ENCODE measurements at regions not wholly inside any gene's neighbourhood (a gene's known extent, or its start where the extent isn't known, plus 50 kb on each side); places are given as distances from the start of the nearest gene placed in this dataset.

- no peak for DNase-seq (ENCODE audit: extremely low spot score)
- CTCF ChIA-PET = no interaction called here
- no peak for TF ChIP-seq ELF4 (IDR thresholded peaks at IDR 0.05)
- POLR2A ChIA-PET = no interaction called here
Measured at GRCh38 chr2:120904379-120904778, 168.7 kb downstream of the GLI2 start.

DNA sequence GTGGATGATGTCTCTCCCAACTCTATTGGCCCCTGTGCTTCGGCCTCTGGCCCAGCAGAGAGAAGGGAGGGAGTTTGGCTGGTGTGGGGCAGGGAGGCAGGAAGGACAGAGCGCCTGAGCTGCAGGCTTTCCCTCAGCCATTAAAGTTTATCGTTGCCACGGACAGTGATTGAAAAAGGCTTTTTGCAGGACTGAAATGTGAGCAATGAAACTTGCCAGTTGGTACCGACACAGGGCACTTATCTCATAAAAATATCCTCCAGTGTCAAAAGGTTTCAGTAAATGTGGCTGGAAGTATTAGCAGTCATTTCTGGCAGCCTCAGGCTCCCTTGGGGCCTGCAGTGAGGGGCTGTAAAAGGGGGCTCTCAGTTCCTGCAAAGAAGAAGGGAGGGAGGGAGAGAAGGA, 169.2 kb downstream of the GLI2 start:
- TF ChIP-seq PKNOX1 (IDR thresholded peaks at IDR 0.05) (no peak), HDGF (IDR thresholded peaks at IDR 0.05; ENCODE audit: borderline replicate concordance) (no peak), ZNF384 (IDR thresholded peaks at IDR 0.05) (no peak)
- POLR2A ChIA-PET = no interaction called here
- CTCF ChIA-PET = no interaction called here
- DNase-seq (ENCODE audit: extremely low spot score) = no peak

DNA sequence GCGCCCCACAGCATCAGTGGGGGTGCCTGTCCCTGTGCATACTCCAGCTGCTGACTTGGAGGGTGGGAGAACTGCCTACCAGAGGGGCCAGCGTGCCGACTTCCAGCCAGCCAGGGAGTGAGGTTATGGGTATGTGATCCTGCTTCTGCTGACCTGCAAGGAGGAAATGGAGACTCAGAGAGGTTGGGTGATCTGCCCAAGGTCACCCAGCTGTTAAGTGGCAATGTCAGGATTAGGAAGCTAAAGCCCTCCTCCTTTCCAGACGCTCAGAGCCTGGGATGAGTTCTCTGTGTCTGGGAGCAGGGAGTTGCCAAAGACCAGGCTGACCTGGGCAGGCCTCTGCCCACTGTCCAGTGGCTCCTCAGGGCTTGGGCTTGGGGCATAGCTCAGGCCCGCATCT, 169.6 kb downstream of the GLI2 start:
- no peak for DNase-seq (ENCODE audit: extremely low spot score)
- POLR2A ChIA-PET = no interaction called here
- TF ChIP-seq TARDBP (IDR thresholded peaks at IDR 0.05) = no peak
- TF ChIP-seq ELF4 (IDR thresholded peaks at IDR 0.05) = no peak
- TF ChIP-seq HDGF (IDR thresholded peaks at IDR 0.05; ENCODE audit: borderline replicate concordance) = no peak
- no peak for TF ChIP-seq ZNF384 (IDR thresholded peaks at IDR 0.05)
- TF ChIP-seq L3MBTL2 (conservative IDR thresholded peaks at IDR 0.05) = no peak
- TF ChIP-seq NFRKB (IDR thresholded peaks at IDR 0.05) = no peak
- no peak for TF ChIP-seq SP1 (IDR thresholded peaks at IDR 0.05)
- no peak for TF ChIP-seq PKNOX1 (IDR thresholded peaks at IDR 0.05)
- TF ChIP-seq SUZ12 (IDR thresholded peaks at IDR 0.05) = no peak
- TF ChIP-seq FOXM1 (IDR thresholded peaks at IDR 0.05; ENCODE audit: borderline replicate concordance) = no peak
- TF ChIP-seq BHLHE40 (IDR thresholded peaks at IDR 0.05; ENCODE audit: borderline replicate concordance) = no peak
- no peak for TF ChIP-seq CTBP1 (IDR thresholded peaks at IDR 0.05; ENCODE audit: borderline replicate concordance)
- no peak for TF ChIP-seq FOXK2 (IDR thresholded peaks at IDR 0.05)
- no peak for TF ChIP-seq ARNT (IDR thresholded peaks at IDR 0.05)
- TF ChIP-seq FOXA1 (IDR thresholded peaks at IDR 0.05) = no peak
- CTCF ChIA-PET = no interaction called here

- ChIA-PET CTCF (no interaction called here), POLR2A (no interaction called here)
- TF ChIP-seq PKNOX1 (IDR thresholded peaks at IDR 0.05) (no peak), FOXA1 (IDR thresholded peaks at IDR 0.05) (no peak), LEF1 (IDR thresholded peaks at IDR 0.05; ENCODE audit: borderline replicate concordance) (no peak), NFRKB (IDR thresholded peaks at IDR 0.05) (no peak)
- no peak for DNase-seq (ENCODE audit: extremely low spot score)
Measured at GRCh38 chr2:120905824-120906571, 170.3 kb downstream of the GLI2 start.

DNA sequence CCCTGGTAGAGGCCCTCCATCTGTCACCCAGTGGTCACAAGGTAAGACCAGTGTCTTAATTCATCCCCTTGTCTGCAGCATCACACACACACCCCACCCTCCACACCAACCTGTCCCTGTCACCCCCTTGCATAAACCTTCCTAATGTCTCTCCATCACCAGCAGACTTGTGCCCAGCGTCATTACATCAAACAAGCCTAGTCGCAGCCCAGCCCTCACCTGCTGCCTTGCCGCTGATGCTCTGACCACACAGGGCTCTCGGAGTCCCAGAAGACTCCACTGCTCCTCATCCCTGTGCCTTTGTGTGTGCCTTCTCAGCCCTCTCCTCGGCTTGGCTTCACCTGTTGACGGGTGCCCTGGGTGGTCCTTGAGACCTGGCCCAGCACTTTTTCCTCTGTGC, 171.2 kb downstream of the GLI2 start:
- CTCF ChIA-PET = no interaction called here
- no peak for TF ChIP-seq L3MBTL2 (conservative IDR thresholded peaks at IDR 0.05)
- TF ChIP-seq SUZ12 (IDR thresholded peaks at IDR 0.05) = no peak
- no peak for TF ChIP-seq FOXM1 (IDR thresholded peaks at IDR 0.05; ENCODE audit: borderline replicate concordance)
- no peak for TF ChIP-seq PKNOX1 (IDR thresholded peaks at IDR 0.05)
- TF ChIP-seq SP1 (IDR thresholded peaks at IDR 0.05) = no peak
- no peak for TF ChIP-seq ZNF384 (IDR thresholded peaks at IDR 0.05)
- TF ChIP-seq HDGF (IDR thresholded peaks at IDR 0.05; ENCODE audit: borderline replicate concordance) = no peak
- no peak for TF ChIP-seq TARDBP (IDR thresholded peaks at IDR 0.05)
- TF ChIP-seq FOXK2 (IDR thresholded peaks at IDR 0.05) = no peak
- TF ChIP-seq CTBP1 (IDR thresholded peaks at IDR 0.05; ENCODE audit: borderline replicate concordance) = no peak
- no peak for TF ChIP-seq BHLHE40 (IDR thresholded peaks at IDR 0.05; ENCODE audit: borderline replicate concordance)
- no peak for TF ChIP-seq ELF4 (IDR thresholded peaks at IDR 0.05)
- no peak for TF ChIP-seq ARNT (IDR thresholded peaks at IDR 0.05)
- no peak for TF ChIP-seq FOXA1 (IDR thresholded peaks at IDR 0.05)
- TF ChIP-seq LEF1 (IDR thresholded peaks at IDR 0.05; ENCODE audit: borderline replicate concordance) = no peak
- DNase-seq (ENCODE audit: extremely low spot score) = no peak
- POLR2A ChIA-PET = no interaction called here

- POLR2A ChIA-PET = no interaction called here
- TF ChIP-seq FOXM1 (IDR thresholded peaks at IDR 0.05; ENCODE audit: borderline replicate concordance) (no peak), CTBP1 (IDR thresholded peaks at IDR 0.05; ENCODE audit: borderline replicate concordance) (no peak), SUZ12 (IDR thresholded peaks at IDR 0.05) (no peak), BHLHE40 (IDR thresholded peaks at IDR 0.05; ENCODE audit: borderline replicate concordance) (no peak), ARNT (IDR thresholded peaks at IDR 0.05) (no peak), ELF4 (IDR thresholded peaks at IDR 0.05) (no peak), L3MBTL2 (conservative IDR thresholded peaks at IDR 0.05) (no peak), SP1 (IDR thresholded peaks at IDR 0.05) (no peak), ZNF384 (IDR thresholded peaks at IDR 0.05) (no peak), TARDBP (IDR thresholded peaks at IDR 0.05) (no peak), LEF1 (IDR thresholded peaks at IDR 0.05; ENCODE audit: borderline replicate concordance) (no peak), PKNOX1 (IDR thresholded peaks at IDR 0.05) (no peak), FOXK2 (IDR thresholded peaks at IDR 0.05) (no peak), NFRKB (IDR thresholded peaks at IDR 0.05) (no peak), HDGF (IDR thresholded peaks at IDR 0.05; ENCODE audit: borderline replicate concordance) (no peak), FOXA1 (IDR thresholded peaks at IDR 0.05) (no peak)
- CTCF ChIA-PET = interaction anchor here (0.6 kb wide), 1 partner anchor 231 kb away, joined by 3 read pairs; no protein-coding TSS in a partner anchor
- DNase-seq (ENCODE audit: extremely low spot score) = no peak
Measured at GRCh38 chr2:120907822-120908221, 172.2 kb downstream of the GLI2 start.
